Activated CD4-positive, alpha-beta memory T cell treated with anti-CD3 and anti-CD28 coated beads for 36 hours (primary cell): ENCODE measurements at regions not wholly inside any gene's neighbourhood (a gene's known extent, or its start where the extent isn't known, plus 50 kb on each side); places are given as distances from the start of the nearest gene placed in this dataset.
"Not testable (repeated sequence)": the region's sequence is repeated elsewhere in the genome, so short reads cannot be mapped to it uniquely, and the experiment has no call there.

Experiments
- CTCF ChIA-PET: fragments of 350-600 bp; sonication (Branson Sonifier 250); formaldehyde crosslinking; loops from one replicate; lab custom pipeline; 2021; ENCODE audit warnings: antibody characterized with exemption, inconsistent platforms; lab: Charles Lee
- POLR2A ChIA-PET: fragments of 350-600 bp; sonication (Branson Sonifier 250); formaldehyde crosslinking; loops from one replicate; lab custom pipeline; 2021; ENCODE audit warnings: antibody characterized with exemption; lab: Charles Lee
- DNase-seq: peaks from one replicate; pipeline ENCODE4 v3.0.0-alpha.2; 2020
- H3K27ac Mint-ChIP-seq: one replicate; pipeline ENCODE4 v1.8.0; 2021; ENCODE audit warnings: mixed read lengths
- H3K27me3 Mint-ChIP-seq: one replicate; pipeline ENCODE4 v1.8.0; 2021; ENCODE audit warnings: mixed read lengths
- H3K36me3 Mint-ChIP-seq: one replicate; pipeline ENCODE4 v1.8.0; 2021; ENCODE audit warnings: mixed read lengths
- H3K4me1 Mint-ChIP-seq: one replicate; pipeline ENCODE4 v1.8.0; 2021; ENCODE audit warnings: low read depth, mixed read lengths
- H3K4me3 Mint-ChIP-seq: one replicate; pipeline ENCODE4 v1.8.0; 2021; ENCODE audit warnings: mild to moderate bottlenecking, mixed read lengths
- H3K9me3 Mint-ChIP-seq: one replicate; pipeline ENCODE4 v1.8.0; 2021; ENCODE audit warnings: mixed read lengths
- intact Hi-C: fragments of 100-400 bp; cut with micrococcal nuclease; formaldehyde crosslinking; loops from one replicate; pipeline ENCODE4 v1.15.1; 2023

- no peak overlapping the region for H3K4me3 Mint-ChIP-seq
- H3K4me1 Mint-ChIP-seq, result no peaks in the 10 kb centered on the region
- H3K36me3 Mint-ChIP-seq, result no peaks in the 10 kb centered on the region
- intact Hi-C loops, result no loop called here
- CTCF ChIA-PET, result no interaction called here
- no peaks in the 10 kb centered on the region for H3K27me3 Mint-ChIP-seq
- POLR2A ChIA-PET, result no interaction called here
- no peak overlapping the region for H3K27ac Mint-ChIP-seq
- peaks cover 3% of the 10 kb centered on the region for H3K9me3 Mint-ChIP-seq
- no peak for DNase-seq
Measured at GRCh38 chrX:96052078-96052477, 632.6 kb upstream of the DIAPH2 start.

- intact Hi-C loops, result no loop called here
- H3K27ac Mint-ChIP-seq, result no peak overlapping the region
- no peaks in the 10 kb centered on the region for H3K27me3 Mint-ChIP-seq
- H3K4me3 Mint-ChIP-seq, result no peak overlapping the region
- ChIA-PET CTCF (no interaction called here), POLR2A (no interaction called here)
- no peak for DNase-seq
- H3K4me1 Mint-ChIP-seq, result no peaks in the 10 kb centered on the region
- no peaks in the 10 kb centered on the region for H3K36me3 Mint-ChIP-seq
- H3K9me3 Mint-ChIP-seq, result no peaks in the 10 kb centered on the region
Measured at GRCh38 chrX:96081891-96082290, 602.8 kb upstream of the DIAPH2 start.

- ChIA-PET CTCF (no interaction called here), POLR2A (no interaction called here)
- intact Hi-C loops, result no loop called here
- H3K4me3 Mint-ChIP-seq, result no peak overlapping the region
- H3K9me3 Mint-ChIP-seq, result peaks cover 2% of the 10 kb centered on the region
- no peaks in the 10 kb centered on the region for H3K4me1 Mint-ChIP-seq
- no peaks in the 10 kb centered on the region for H3K36me3 Mint-ChIP-seq
- no peak for DNase-seq
- H3K27me3 Mint-ChIP-seq, result no peaks in the 10 kb centered on the region
- no peak overlapping the region for H3K27ac Mint-ChIP-seq
Measured at GRCh38 chrX:96094616-96095015, 590.0 kb upstream of the DIAPH2 start.

GRCh38 chrX:96098471-96098870 is 586.2 kb upstream of the DIAPH2 start:
- Mint-ChIP-seq H3K36me3 (no peaks in the 10 kb centered on the region), H3K9me3 (peaks cover 2% of the 10 kb centered on the region), H3K27ac (no peak overlapping the region), H3K27me3 (no peaks in the 10 kb centered on the region), H3K4me1 (no peaks in the 10 kb centered on the region), H3K4me3 (no peak overlapping the region)
- DNase-seq, result no peak
- intact Hi-C loops, result no loop called here
- ChIA-PET CTCF (no interaction called here), POLR2A (no interaction called here)

GRCh38 chrX:96102997-96103396 is 581.6 kb upstream of the DIAPH2 start:
- Mint-ChIP-seq H3K27ac (no peak overlapping the region), H3K4me1 (no peaks in the 10 kb centered on the region), H3K36me3 (no peaks in the 10 kb centered on the region), H3K4me3 (no peak overlapping the region), H3K27me3 (no peaks in the 10 kb centered on the region), H3K9me3 (peaks cover 1% of the 10 kb centered on the region)
- intact Hi-C loops, result no loop called here
- DNase-seq, result no peak
- ChIA-PET POLR2A (no interaction called here), CTCF (no interaction called here)

GRCh38 chrX:96112689-96113088 is 572.0 kb upstream of the DIAPH2 start:
- Mint-ChIP-seq H3K4me1 (no peaks in the 10 kb centered on the region), H3K27ac (no peak overlapping the region), H3K36me3 (no peaks in the 10 kb centered on the region), H3K4me3 (no peak overlapping the region), H3K9me3 (peaks cover 3% of the 10 kb centered on the region), H3K27me3 (no peaks in the 10 kb centered on the region)
- ChIA-PET CTCF (no interaction called here), POLR2A (no interaction called here)
- intact Hi-C loops, result no loop called here
- DNase-seq, result no peak

GRCh38 chrX:96126182-96126581 is 558.5 kb upstream of the DIAPH2 start:
- ChIA-PET CTCF (no interaction called here), POLR2A (no interaction called here)
- H3K4me3 Mint-ChIP-seq, result no peak overlapping the region
- DNase-seq, result no peak
- no peaks in the 10 kb centered on the region for H3K4me1 Mint-ChIP-seq
- no peak overlapping the region for H3K27ac Mint-ChIP-seq
- H3K9me3 Mint-ChIP-seq, result no peaks in the 10 kb centered on the region
- no peaks in the 10 kb centered on the region for H3K27me3 Mint-ChIP-seq
- intact Hi-C loops, result no loop called here
- no peaks in the 10 kb centered on the region for H3K36me3 Mint-ChIP-seq

GRCh38 chrX:96128058-96128457 is 556.6 kb upstream of the DIAPH2 start:
- not testable (repeated sequence) for H3K27ac Mint-ChIP-seq

GRCh38 chrX:96140796-96141195 is 543.8 kb upstream of the DIAPH2 start:
- ChIA-PET CTCF (no interaction called here), POLR2A (no interaction called here)
- H3K27ac Mint-ChIP-seq, result no peak overlapping the region
- no peak overlapping the region for H3K4me3 Mint-ChIP-seq
- DNase-seq, result no peak
- no peaks in the 10 kb centered on the region for H3K27me3 Mint-ChIP-seq
- no peaks in the 10 kb centered on the region for H3K4me1 Mint-ChIP-seq
- intact Hi-C loops, result no loop called here
- H3K9me3 Mint-ChIP-seq, result peaks cover 3% of the 10 kb centered on the region
- H3K36me3 Mint-ChIP-seq, result no peaks in the 10 kb centered on the region

More at GRCh38 chrX:96128058-96128457, 556.6 kb upstream of the DIAPH2 start:
- DNase-seq, intact Hi-C loops, CTCF ChIA-PET, POLR2A ChIA-PET, H3K4me3 Mint-ChIP-seq, H3K27me3 Mint-ChIP-seq, H3K4me1 Mint-ChIP-seq, H3K36me3 Mint-ChIP-seq, H3K9me3 Mint-ChIP-seq: not testable (repeated sequence)

- Mint-ChIP-seq H3K9me3 (peaks cover 7% of the 10 kb centered on the region), H3K27ac (no peak overlapping the region), H3K36me3 (no peaks in the 10 kb centered on the region), H3K4me3 (no peak overlapping the region), H3K4me1 (no peaks in the 10 kb centered on the region), H3K27me3 (no peaks in the 10 kb centered on the region)
- ChIA-PET POLR2A (no interaction called here), CTCF (no interaction called here)
- DNase-seq, result no peak
- intact Hi-C loops, result no loop called here
Measured at GRCh38 chrX:96147681-96148080, 537.0 kb upstream of the DIAPH2 start.

- Mint-ChIP-seq H3K27ac (no peak overlapping the region), H3K4me3 (no peak overlapping the region), H3K9me3 (no peaks in the 10 kb centered on the region), H3K4me1 (no peaks in the 10 kb centered on the region), H3K36me3 (no peaks in the 10 kb centered on the region), H3K27me3 (no peaks in the 10 kb centered on the region)
- CTCF ChIA-PET, result no interaction called here
- intact Hi-C loops, result no loop called here
- no peak for DNase-seq
- POLR2A ChIA-PET, result no interaction called here
Measured at GRCh38 chrX:96170626-96171025, 514.0 kb upstream of the DIAPH2 start.

- no peaks in the 10 kb centered on the region for H3K27me3 Mint-ChIP-seq
- intact Hi-C loops, result no loop called here
- H3K4me1 Mint-ChIP-seq, result no peaks in the 10 kb centered on the region
- no peaks in the 10 kb centered on the region for H3K36me3 Mint-ChIP-seq
- H3K9me3 Mint-ChIP-seq, result no peaks in the 10 kb centered on the region
- ChIA-PET POLR2A (no interaction called here), CTCF (no interaction called here)
- no peak for DNase-seq
- H3K27ac Mint-ChIP-seq, result no peak overlapping the region
- no peak overlapping the region for H3K4me3 Mint-ChIP-seq
Measured at GRCh38 chrX:96176921-96177320, 507.7 kb upstream of the DIAPH2 start.

GRCh38 chrX:96181605-96182004 is 503.0 kb upstream of the DIAPH2 start:
- Mint-ChIP-seq H3K27me3 (no peaks in the 10 kb centered on the region), H3K9me3 (no peaks in the 10 kb centered on the region), H3K27ac (no peak overlapping the region), H3K4me3 (no peak overlapping the region), H3K4me1 (no peaks in the 10 kb centered on the region), H3K36me3 (no peaks in the 10 kb centered on the region)
- DNase-seq, result no peak
- intact Hi-C loops, result no loop called here
- POLR2A ChIA-PET, result no interaction called here
- CTCF ChIA-PET, result no interaction called here

- POLR2A ChIA-PET, result no interaction called here
- CTCF ChIA-PET, result no interaction called here
- no peak for DNase-seq
- Mint-ChIP-seq H3K9me3 (no peaks in the 10 kb centered on the region), H3K27me3 (no peaks in the 10 kb centered on the region), H3K4me3 (no peak overlapping the region), H3K36me3 (no peaks in the 10 kb centered on the region), H3K27ac (no peak overlapping the region), H3K4me1 (no peaks in the 10 kb centered on the region)
- intact Hi-C loops, result no loop called here
Measured at GRCh38 chrX:96182366-96182765, 502.3 kb upstream of the DIAPH2 start.
